NCI-H524 treated with DMSO at 0.1 percent for 48 hours (cell line): ENCODE measurements at regions not wholly inside any gene's neighbourhood (a gene's known extent, or its start where the extent isn't known, plus 50 kb on each side); places are given as distances from the start of the nearest gene placed in this dataset.

Experiments
- DNase-seq: peaks from one replicate; lab custom pipeline; 2025; lab: John Stamatoyannopoulos, UW

- no peak for DNase-seq
Measured at GRCh38 chr3:13208706-13209633, 135.7 kb upstream of the IQSEC1 start.

- no peak for DNase-seq
Measured at GRCh38 chr3:13207975-13208705, 134.9 kb upstream of the IQSEC1 start.

GRCh38 chr3:13207578-13207922 lies 134.3 kb upstream of the IQSEC1 start:
- DNase-seq: no peak

- DNase-seq: no peak
Measured at GRCh38 chr3:13206799-13207577, 133.8 kb upstream of the IQSEC1 start.

- no peak for DNase-seq
Measured at GRCh38 chr3:13205567-13206143, 132.4 kb upstream of the IQSEC1 start.

- no peak for DNase-seq
Measured at GRCh38 chr3:13204177-13204581, 130.9 kb upstream of the IQSEC1 start.

GRCh38 chr3:13203398-13204176 lies 130.4 kb upstream of the IQSEC1 start:
- DNase-seq: no peak

GRCh38 chr3:13202744-13203397 lies 129.6 kb upstream of the IQSEC1 start:
- DNase-seq: no peak

GRCh38 chr3:13201851-13202250 lies 128.6 kb upstream of the IQSEC1 start:
- DNase-seq: no peak

- DNase-seq: no peak
Measured at GRCh38 chr3:13200946-13201345, 127.7 kb upstream of the IQSEC1 start.

GRCh38 chr3:13200465-13200864 lies 127.2 kb upstream of the IQSEC1 start:
- DNase-seq: no peak

GRCh38 chr3:13199899-13200451 lies 126.7 kb upstream of the IQSEC1 start:
- no peak for DNase-seq

GRCh38 chr3:13199006-13199776 lies 126.0 kb upstream of the IQSEC1 start:
- DNase-seq: no peak

GRCh38 chr3:13198264-13198879 lies 125.1 kb upstream of the IQSEC1 start:
- no peak for DNase-seq

- no peak for DNase-seq
Measured at GRCh38 chr3:13197795-13198194, 124.6 kb upstream of the IQSEC1 start.

GRCh38 chr3:13197281-13197680 lies 124.1 kb upstream of the IQSEC1 start:
- no peak for DNase-seq

GRCh38 chr3:13195374-13195773 lies 122.1 kb upstream of the IQSEC1 start:
- DNase-seq: no peak

GRCh38 chr3:13194285-13195209 lies 121.3 kb upstream of the IQSEC1 start:
- no peak for DNase-seq
